Suprapubic skin (tissue), 4 donors: ENCODE measurements at regions not wholly inside any gene's neighbourhood (a gene's known extent, or its start where the extent isn't known, plus 50 kb on each side); places are given as distances from the start of the nearest gene placed in this dataset.

ENCODE experiments used
- DNase-seq, 2 donors: peaks; one replicate each; pipeline ENCODE4 v3.0.0-alpha.2; 2019; ENCODE audit warnings: low spot score in 2 of 2
- H3K27ac ChIP-seq: fragments of 200-600 bp; sonication (generic); one replicate; pipeline ENCODE4 v1.5.1; 2019
- H3K27me3 ChIP-seq: fragments of 200-600 bp; sonication (generic); one replicate; pipeline ENCODE4 v1.5.1; 2019
- H3K36me3 ChIP-seq: fragments of 200-600 bp; sonication (generic); one replicate; pipeline ENCODE4 v1.5.1; 2019
- H3K4me1 ChIP-seq: fragments of 200-600 bp; sonication (generic); one replicate; pipeline ENCODE4 v1.5.1; 2019
- H3K4me3 ChIP-seq: fragments of 200-600 bp; sonication (generic); one replicate; pipeline ENCODE4 v1.5.1; 2019; ENCODE audit warnings: mild to moderate bottlenecking
- H3K9me3 ChIP-seq: fragments of 200-600 bp; sonication (generic); one replicate; pipeline ENCODE4 v1.5.1; 2019
- CTCF ChIP-seq, 2 donors: fragments of 200-600 bp in 1 of 2; fragments of 450-650 bp in 1 of 2; sonication (generic) in 1 of 2; IDR thresholded peaks; one replicate each; pipeline ENCODE4 v1.5.1; 2016 to 2019; ENCODE audit warnings: antibody characterized with exemption in 2 of 2, mild to moderate bottlenecking in 1 of 2, moderate library complexity in 1 of 2
- EP300 ChIP-seq: sonication (generic); formaldehyde crosslinking; IDR thresholded peaks from one replicate; pipeline ENCODE4 v1.6.1; 2017; ENCODE audit warnings: antibody characterized with exemption
- POLR2A ChIP-seq, 2 donors: fragments of 450-650 bp; IDR thresholded peaks; one replicate each; pipeline ENCODE4 v1.6.1; 2017; ENCODE audit warnings: antibody characterized with exemption in 2 of 2, mild to moderate bottlenecking in 2 of 2, moderate library complexity in 2 of 2
- POLR2AphosphoS5 ChIP-seq, 3 donors: sonication (generic); formaldehyde crosslinking; IDR thresholded peaks; one replicate each; pipeline ENCODE4 v1.6.1; 2017; ENCODE audit warnings: antibody characterized with exemption in 3 of 3
- WGBS: methylation state at CpG from one replicate; pipeline ENCODE4 v1.1.5; 2018; 5-methylcytosine and 5-hydroxymethylcytosine counted together

- no peaks in the 10 kb centered on the region for H3K9me3 ChIP-seq
- TF ChIP-seq EP300 (no peak), POLR2A (IDR thresholded peaks at IDR 0.05) (no peak)
- H3K27ac ChIP-seq = no peak overlapping the region
- H3K36me3 ChIP-seq = no peaks in the 10 kb centered on the region
- H3K4me1 ChIP-seq = peaks cover 22% of the 10 kb centered on the region
- 81% methylated on average over 10 of the region's 10 CpGs for WGBS
- H3K27me3 ChIP-seq = no peaks in the 10 kb centered on the region
- DNase-seq = no peak
- no peak overlapping the region for H3K4me3 ChIP-seq
These were observed 99.4 kb upstream of the SLC45A1 start for GRCh38 chr1:8218351-8219092.

GRCh38 chr1:8217809-8218208 lies 100.1 kb upstream of the SLC45A1 start:
- Histone ChIP-seq H3K9me3 (no peaks in the 10 kb centered on the region), H3K4me3 (peak overlapping the region; percentile 58), H3K27ac (peak overlapping the region; percentile 8), H3K4me1 (peaks cover 23% of the 10 kb centered on the region), H3K27me3 (no peaks in the 10 kb centered on the region), H3K36me3 (no peaks in the 10 kb centered on the region)
- WGBS = 78% methylated on average over 4 of the region's 4 CpGs
- TF ChIP-seq CTCF (IDR thresholded peaks at IDR 0.05) (no peak), POLR2AphosphoS5 (IDR thresholded peaks at IDR 0.05) (no peak), EP300 (no peak), POLR2A (IDR thresholded peaks at IDR 0.05) (no peak)
- DNase-seq = no peak

GRCh38 chr1:8217011-8217711 lies 100.8 kb upstream of the SLC45A1 start:
- no peaks in the 10 kb centered on the region for H3K36me3 ChIP-seq
- TF ChIP-seq EP300 = no peak
- no peak for TF ChIP-seq POLR2AphosphoS5 (IDR thresholded peaks at IDR 0.05)
- TF ChIP-seq CTCF (IDR thresholded peaks at IDR 0.05) = no peak
- TF ChIP-seq POLR2A (IDR thresholded peaks at IDR 0.05) = no peak
- H3K27ac ChIP-seq = peak overlapping the region; percentile 8
- no peaks in the 10 kb centered on the region for H3K27me3 ChIP-seq
- H3K4me3 ChIP-seq = peak overlapping the region; percentile 58
- no peaks in the 10 kb centered on the region for H3K9me3 ChIP-seq
- DNase-seq = no peak
- WGBS = 19% methylated on average over 24 of the region's 70 CpGs
- peaks cover 29% of the 10 kb centered on the region for H3K4me1 ChIP-seq

- WGBS = 74% methylated on average over 1 of the region's 1 CpG
- peaks cover 39% of the 10 kb centered on the region for H3K4me1 ChIP-seq
- no peak overlapping the region for H3K27ac ChIP-seq
- no peak for DNase-seq
- no peak for TF ChIP-seq POLR2AphosphoS5 (IDR thresholded peaks at IDR 0.05)
- TF ChIP-seq POLR2A (IDR thresholded peaks at IDR 0.05) = no peak
- no peak for TF ChIP-seq CTCF (IDR thresholded peaks at IDR 0.05)
- no peak for TF ChIP-seq EP300
- no peaks in the 10 kb centered on the region for H3K36me3 ChIP-seq
- H3K4me3 ChIP-seq = no peak overlapping the region
- no peaks in the 10 kb centered on the region for H3K27me3 ChIP-seq
- no peaks in the 10 kb centered on the region for H3K9me3 ChIP-seq
These were observed 101.9 kb upstream of the SLC45A1 start for GRCh38 chr1:8216005-8216404.

GRCh38 chr1:8214501-8215173 lies 103.3 kb upstream of the SLC45A1 start:
- Histone ChIP-seq H3K9me3 (no peaks in the 10 kb centered on the region), H3K36me3 (no peaks in the 10 kb centered on the region), H3K4me1 (peaks cover 39% of the 10 kb centered on the region), H3K27me3 (no peaks in the 10 kb centered on the region), H3K4me3 (no peak overlapping the region), H3K27ac (no peak overlapping the region)
- WGBS = 81% methylated on average over 6 of the region's 6 CpGs
- TF ChIP-seq EP300 (no peak), POLR2A (IDR thresholded peaks at IDR 0.05) (no peak)
- no peak for DNase-seq

- Histone ChIP-seq H3K27ac (no peak overlapping the region), H3K9me3 (no peaks in the 10 kb centered on the region)
- 89% methylated on average over 9 of the region's 9 CpGs for WGBS
These were observed 104.2 kb upstream of the SLC45A1 start for GRCh38 chr1:8213676-8214075.

More at GRCh38 chr1:8213676-8214075, 104.2 kb upstream of the SLC45A1 start:
- H3K4me3 ChIP-seq = no peak overlapping the region
- H3K27me3 ChIP-seq = no peaks in the 10 kb centered on the region
- peaks cover 39% of the 10 kb centered on the region for H3K4me1 ChIP-seq
- no peaks in the 10 kb centered on the region for H3K36me3 ChIP-seq
- TF ChIP-seq POLR2AphosphoS5 (IDR thresholded peaks at IDR 0.05) (no peak), POLR2A (IDR thresholded peaks at IDR 0.05) (no peak), EP300 (peak; percentile 64), CTCF (IDR thresholded peaks at IDR 0.05) (no peak)
- DNase-seq = no peak
